Activated CD4-positive, alpha-beta T cell treated with anti-CD3 and anti-CD28 coated beads, Interleukin-2, Interleukin-6, amounts not matched to agents 100 ng/mL and 50 ng/mL, durations not matched to agents 16 hours and 8 hours (primary cell): ENCODE measurements at regions not wholly inside any gene's neighbourhood (a gene's known extent, or its start where the extent isn't known, plus 50 kb on each side); places are given as distances from the start of the nearest gene placed in this dataset.
"Not testable (repeated sequence)": the region's sequence is repeated elsewhere in the genome, so short reads cannot be mapped to it uniquely, and the experiment has no call there.

Experiments used
- DNase-seq: peaks from one replicate; pipeline ENCODE4 v3.0.0-alpha.2; 2020

GRCh38 chr1:213689260-213689659, 298.5 kb upstream of the PROX1 start:
- DNase-seq = no peak

DNA sequence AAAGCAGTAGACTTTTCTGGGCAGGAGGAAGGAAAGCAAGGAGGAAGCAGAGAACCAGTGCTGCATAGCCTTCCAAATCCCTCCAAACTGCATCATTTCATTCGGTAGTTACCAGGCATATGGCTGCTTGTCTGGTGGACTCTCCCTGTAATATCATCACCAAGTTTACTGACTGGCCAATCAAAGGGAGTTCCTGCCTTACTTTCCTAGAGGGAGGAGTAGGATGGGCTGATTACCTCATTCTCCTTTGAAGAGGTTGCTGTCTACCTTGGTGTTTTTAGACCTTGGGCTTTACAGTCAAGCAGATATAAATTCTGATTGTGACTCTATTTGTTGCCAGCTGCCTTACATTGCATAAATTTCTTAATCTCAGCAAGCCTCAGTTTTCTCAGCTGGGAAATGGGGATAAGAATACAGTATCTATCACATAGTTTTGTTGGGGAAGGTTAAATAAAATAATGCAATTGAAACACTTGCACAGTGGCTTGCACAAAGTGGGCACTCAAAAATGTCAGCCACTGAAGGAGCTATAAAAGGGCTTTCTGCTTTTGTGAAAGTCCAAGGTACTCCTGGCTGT, 297.3 kb upstream of the PROX1 start:
- DNase-seq = no peak

GRCh38 chr1:213692321-213692720, 295.5 kb upstream of the PROX1 start:
- no peak for DNase-seq

DNA sequence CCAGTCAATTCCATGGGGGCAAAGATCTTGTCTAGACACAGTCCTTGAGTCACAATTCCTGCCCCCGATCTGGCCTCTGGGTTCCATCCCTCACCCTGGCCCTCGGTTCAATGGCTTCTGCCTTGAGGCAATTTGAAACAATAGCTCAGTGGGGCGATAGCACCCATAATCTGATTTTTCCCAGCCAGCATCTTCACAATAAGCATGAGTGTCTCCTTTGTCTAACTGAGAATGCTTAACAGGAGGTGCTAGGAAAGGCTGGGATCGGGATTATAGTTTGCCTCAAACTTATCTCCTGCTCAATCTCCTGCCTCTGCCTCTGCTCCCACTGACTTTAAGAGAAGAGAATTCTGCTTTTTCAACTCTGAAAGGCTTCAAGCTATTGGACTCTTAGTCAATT, 293.9 kb upstream of the PROX1 start:
- no peak for DNase-seq

DNA sequence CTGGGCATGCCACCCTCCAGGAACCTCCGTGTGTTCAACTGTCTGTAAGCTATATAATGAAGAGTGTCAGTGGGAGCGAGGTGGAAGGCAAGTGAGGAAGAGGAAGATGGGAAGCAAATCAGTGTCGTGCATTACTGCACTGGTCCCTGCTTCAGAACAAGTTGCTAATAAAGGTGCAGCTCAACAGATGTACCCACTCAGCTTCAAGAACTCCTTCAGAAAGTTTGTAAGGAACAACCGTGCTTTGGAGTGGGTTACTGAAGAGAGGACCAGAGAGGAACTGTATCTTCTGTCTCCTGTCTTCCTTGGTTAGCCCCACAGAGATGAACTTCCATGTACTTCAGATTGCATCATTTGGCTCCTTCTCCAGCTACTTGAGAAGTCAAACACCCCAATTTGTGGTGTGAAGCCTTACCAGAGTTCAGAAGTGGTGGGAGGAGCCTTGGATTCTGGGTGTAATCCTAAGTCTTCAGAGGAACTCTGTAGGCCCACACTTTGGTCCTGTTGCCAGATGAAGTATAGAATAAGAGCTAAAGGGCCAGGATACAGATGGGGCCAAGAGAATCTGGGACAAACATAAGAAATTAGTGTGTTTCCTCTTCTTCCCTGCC, 290.5 kb upstream of the PROX1 start:
- DNase-seq = no peak

GRCh38 chr1:213698092-213698702, 289.6 kb upstream of the PROX1 start:
- DNase-seq = no peak

GRCh38 chr1:213702703-213703102, 285.1 kb upstream of the PROX1 start:
- no peak for DNase-seq

DNA sequence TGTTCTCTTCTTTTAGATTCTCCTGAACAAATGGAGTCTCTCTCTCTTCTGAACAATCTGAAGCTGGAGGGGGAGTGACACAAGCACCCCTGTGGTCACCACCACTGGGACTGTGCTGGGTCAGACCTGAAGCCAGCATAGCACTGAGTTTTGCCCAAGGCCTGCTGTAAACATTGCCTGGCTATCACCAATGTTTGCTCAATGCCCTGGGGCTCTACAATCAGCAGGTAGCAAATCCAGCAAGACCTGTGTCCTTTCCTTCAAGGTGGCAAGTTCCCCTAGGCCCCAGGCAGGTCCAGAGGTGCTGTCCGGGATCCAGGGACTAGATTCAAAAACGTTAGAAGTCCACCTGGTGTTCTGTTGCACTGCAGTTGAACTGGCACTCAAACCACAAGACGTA, 282.8 kb upstream of the PROX1 start:
- no peak for DNase-seq

DNA sequence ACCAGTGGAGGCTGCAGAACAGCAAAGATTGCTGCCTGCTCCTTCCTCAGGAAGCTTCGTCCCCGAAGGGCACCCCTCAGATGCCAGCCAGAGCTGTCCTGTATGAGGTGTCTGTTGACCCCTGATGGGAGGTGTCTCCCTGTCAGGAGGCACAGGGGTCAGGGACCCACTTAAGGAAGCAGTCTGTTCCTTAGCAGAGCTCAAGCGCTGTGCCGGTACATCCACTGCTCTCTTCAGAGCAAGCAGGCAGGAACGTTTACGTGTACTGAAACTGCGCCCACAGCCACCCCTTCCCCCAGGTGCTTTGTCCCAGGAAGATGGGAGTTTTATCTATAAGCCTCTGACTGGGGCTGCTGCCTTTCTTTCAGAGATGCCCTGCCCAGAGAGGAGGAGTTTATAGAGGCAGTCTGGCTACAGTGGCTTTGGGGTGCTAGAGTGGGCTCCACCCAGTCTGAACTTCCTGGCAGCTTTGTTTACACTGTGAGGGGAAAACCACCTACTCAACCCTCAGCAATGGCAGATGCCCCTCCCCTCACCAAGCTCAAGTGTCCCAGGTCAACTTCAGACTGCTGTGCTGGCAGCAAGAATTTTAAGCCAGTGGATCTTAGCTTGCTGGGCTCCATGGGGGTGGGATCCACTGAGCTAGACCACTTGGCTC, 275.8 kb upstream of the PROX1 start:
- not testable (repeated sequence) for DNase-seq

- no peak for DNase-seq
These were observed 273.1 kb upstream of the PROX1 start for GRCh38 chr1:213714645-213715044.

- no peak for DNase-seq
These were observed 272.6 kb upstream of the PROX1 start for GRCh38 chr1:213715182-213715581.

DNA sequence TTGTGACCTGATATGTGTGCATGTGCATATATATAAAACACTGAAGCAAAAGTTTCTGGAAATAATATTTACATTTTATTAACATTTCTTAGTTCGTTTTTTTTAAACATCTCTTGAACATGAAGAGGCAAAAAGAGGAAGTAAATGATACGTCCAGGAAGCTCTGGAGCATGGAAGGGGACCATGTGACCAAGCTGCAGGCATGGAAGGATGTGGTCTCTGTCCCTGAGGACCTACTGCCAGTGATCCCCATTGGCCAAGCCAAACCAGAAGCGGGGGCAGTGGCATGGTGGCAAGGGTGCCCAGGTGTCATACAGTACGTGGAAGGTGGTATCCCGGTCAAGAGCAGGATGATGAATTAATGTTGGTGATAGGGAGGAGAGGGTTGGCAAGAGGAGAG, 268.3 kb upstream of the PROX1 start:
- DNase-seq = no peak

DNA sequence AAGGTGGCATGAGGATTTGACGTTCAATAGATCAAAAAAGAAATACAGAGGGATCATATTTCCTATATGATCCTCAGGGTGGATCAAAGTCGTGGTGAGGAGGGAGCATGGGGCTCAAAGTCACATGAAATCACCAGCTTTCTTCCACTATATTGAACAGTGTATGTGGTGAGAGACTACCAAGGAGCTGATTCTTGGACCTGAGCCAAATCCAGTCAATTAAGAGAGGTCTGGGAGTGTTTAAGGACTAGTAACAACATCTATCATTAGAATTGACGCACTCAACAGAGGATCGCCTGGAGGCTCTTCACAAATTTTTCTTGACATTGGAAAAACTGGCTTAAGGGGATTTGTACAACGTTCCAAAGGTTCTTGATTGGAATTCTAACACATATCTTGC, 267.7 kb upstream of the PROX1 start:
- no peak for DNase-seq

- no peak for DNase-seq
These were observed 264.6 kb upstream of the PROX1 start for GRCh38 chr1:213723187-213723586.

DNA sequence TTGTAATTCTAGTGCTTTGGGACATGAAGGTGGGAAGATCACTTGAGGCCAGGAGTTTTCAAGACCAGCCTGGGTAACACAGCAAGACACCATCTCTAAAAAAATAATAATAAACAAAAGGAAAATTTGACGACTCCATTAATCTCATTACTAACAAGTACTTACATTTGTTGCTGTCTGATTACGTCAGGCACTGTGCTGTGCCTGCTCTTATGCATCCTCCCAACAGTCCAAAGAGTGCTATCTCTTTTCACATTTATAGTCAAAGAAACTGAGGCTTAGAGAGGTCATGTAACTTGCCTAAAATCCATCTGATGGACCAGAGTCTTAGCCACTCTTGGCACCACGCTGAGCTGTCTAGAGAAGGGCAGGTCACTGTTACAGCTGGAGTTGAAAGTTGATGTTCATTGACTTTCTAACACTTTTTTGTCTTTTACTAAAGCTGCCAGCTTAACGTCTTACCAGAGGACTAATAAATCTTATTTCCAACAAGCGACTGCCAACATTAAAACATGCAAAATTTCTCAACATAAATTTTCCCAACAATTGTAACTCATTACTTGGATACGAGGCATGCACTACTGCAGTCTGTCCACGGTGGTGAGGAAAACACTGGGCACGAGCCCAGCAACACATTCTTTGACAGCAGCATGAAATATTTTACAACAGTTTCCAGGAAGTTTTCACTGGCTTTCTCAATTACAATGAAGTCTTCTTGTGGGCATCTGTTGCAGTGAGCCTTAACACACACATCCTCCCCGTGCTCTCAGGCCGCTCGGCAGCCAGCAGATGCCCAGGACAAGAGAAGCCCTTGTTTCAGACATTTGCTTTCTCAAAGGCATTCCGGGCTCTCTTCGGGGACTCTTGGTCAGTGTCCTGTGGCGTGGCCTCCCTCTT, 262.9 kb upstream of the PROX1 start:
- DNase-seq = no peak

DNA sequence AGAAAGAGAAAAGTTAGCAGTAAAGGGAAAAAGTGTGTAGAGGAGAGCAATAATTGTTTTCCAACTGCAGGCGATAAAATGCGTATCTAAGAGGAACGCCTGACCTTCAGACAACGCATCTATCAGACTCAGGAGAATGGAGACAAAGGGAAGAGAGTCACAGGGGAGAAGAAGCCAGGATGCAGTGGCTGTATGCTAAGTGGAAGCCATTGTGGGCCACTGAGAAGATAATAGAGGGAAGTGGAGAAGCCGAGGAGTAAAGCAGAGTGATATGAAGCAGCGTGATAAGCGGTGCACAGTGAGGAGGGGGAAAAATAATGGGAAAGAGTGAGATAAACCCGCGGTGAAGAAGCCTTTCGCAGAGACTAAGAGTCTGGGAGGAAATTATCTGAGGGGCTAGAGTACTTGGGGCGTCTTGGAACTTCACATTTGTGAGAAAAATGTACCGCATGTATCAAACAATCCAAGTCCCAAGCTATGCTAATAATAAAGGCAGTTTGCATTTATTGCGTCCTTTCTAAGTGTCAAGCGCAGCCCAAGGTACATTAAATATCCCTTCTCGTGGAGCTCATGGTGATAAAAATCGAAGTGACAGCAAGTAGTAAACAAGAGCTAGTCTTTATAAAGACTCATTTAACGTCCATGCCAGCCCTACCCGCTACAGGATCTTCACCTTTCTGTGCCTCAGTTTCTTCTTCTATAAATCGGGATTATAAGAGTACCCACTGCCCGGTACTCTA, 259.8 kb upstream of the PROX1 start:
- DNase-seq = no peak

- no peak for DNase-seq
These were observed 258.9 kb upstream of the PROX1 start for GRCh38 chr1:213728593-213729536.

GRCh38 chr1:213733705-213734104, 254.1 kb upstream of the PROX1 start:
- DNase-seq = no peak

DNA sequence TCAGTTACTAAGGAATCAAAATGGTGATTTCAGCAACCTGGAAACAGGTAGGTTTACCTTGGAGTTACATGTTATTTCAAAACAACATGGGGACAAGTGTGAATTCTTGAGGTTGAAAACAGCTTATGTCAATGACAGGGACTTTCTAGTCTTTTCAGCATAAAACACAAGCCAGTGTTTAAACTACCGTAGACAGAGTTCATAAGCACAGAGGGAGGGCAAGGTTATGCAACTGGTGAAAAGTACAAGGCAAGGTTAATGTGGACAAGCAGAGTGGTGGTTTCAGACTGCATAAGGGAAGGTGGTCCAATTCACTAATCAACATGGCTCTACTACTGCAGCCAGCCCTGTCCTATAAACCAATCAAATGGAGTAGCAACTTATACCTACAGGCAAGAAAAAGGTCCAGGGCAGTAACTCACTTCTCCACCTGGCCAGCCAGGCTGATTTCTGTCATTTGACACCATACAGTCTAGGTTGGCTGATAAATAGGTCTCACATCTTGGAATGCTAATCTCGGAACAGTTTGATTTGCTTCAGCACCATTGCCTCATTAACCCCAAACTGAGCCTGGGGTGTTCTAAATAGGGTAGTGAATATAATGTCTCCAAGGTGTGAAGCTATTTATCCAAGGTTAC, 250.3 kb upstream of the PROX1 start:
- no peak for DNase-seq

DNA sequence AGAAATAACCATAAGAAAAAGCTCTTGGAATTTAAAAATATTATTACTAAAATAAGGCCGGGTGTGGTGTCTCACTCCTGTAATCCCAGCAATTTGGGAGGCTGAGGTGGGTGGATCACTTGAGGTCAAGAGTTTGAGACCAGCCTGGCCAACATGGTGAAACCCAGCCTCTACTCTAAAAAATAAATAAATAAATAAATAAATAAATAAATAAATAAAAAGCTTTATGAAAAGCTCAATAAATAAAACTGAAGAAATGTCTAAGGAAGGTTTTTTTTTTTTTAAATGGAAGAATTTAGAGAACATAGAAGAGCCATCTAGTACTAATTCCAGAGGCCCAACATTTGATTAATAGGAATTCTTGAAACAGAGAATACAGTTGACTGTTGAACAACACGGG, 249.1 kb upstream of the PROX1 start:
- no peak for DNase-seq

DNA sequence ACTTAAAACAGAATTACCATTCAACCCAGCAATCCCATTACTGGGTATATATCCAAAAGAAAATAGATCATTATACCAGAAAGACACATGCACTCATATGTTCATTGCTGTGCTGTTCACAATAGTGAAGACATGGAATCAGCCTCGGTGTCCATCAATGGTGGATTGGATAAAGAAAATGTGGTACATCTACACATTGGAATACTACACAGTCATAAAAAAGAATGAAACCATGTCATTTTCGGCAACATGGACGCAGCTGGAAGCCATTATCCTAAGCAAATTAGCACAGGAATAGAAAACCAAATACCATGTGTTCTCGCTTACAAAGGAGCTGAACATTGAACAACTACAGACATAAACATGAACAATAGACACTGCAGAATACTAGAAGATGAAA, 244.8 kb upstream of the PROX1 start:
- DNase-seq = no peak
